NB4 (cell line): ENCODE measurements at regions not wholly inside any gene's neighbourhood (a gene's known extent, or its start where the extent isn't known, plus 50 kb on each side); places are given as distances from the start of the nearest gene placed in this dataset.

ENCODE experiments used
- DNase-seq: peaks from one replicate; pipeline ENCODE4 v3.0.0; 2010; ENCODE audit warnings: low read depth
- H3K4me3 ChIP-seq: one replicate; pipeline ENCODE4 v1.5.1; 2011; ENCODE audit warnings: mild to moderate bottlenecking, low read depth, low read length, moderate library complexity
- MYC ChIP-seq: IDR thresholded peaks from 2 replicates; pipeline ENCODE4 v1.6.1; 2011; ENCODE audit warnings: low read depth, low read length
- POLR2A ChIP-seq: IDR thresholded peaks from 2 replicates; pipeline ENCODE4 v1.6.1; 2011; ENCODE audit warnings: mild to moderate bottlenecking; ENCODE audit not compliant: insufficient read length; ENCODE audit errors: extremely low read depth
- TF ChIP-seq, protein P1 (sequence below): IDR thresholded peaks from 2 replicates; pipeline ENCODE4 v1.6.1; 2011; ENCODE audit warnings: low read depth, low read length
- TF ChIP-seq, protein P2 (sequence below): IDR thresholded peaks from one replicate; pipeline ENCODE4 v1.5.1; 2012; ENCODE audit warnings: low read depth, low read length

- DNase-seq = no peak
These were observed 1177.4 kb downstream of the KCNT2 start for GRCh38 chr1:195430826-195431225.

GRCh38 chr1:195428927-195429326 lies 1179.3 kb downstream of the KCNT2 start:
- DNase-seq = no peak
- TF ChIP-seq, protein P1, sequence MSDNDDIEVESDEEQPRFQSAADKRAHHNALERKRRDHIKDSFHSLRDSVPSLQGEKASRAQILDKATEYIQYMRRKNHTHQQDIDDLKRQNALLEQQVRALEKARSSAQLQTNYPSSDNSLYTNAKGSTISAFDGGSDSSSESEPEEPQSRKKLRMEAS = no peak
- TF ChIP-seq MYC (no peak), POLR2A (no peak)
- TF ChIP-seq, protein P2, sequence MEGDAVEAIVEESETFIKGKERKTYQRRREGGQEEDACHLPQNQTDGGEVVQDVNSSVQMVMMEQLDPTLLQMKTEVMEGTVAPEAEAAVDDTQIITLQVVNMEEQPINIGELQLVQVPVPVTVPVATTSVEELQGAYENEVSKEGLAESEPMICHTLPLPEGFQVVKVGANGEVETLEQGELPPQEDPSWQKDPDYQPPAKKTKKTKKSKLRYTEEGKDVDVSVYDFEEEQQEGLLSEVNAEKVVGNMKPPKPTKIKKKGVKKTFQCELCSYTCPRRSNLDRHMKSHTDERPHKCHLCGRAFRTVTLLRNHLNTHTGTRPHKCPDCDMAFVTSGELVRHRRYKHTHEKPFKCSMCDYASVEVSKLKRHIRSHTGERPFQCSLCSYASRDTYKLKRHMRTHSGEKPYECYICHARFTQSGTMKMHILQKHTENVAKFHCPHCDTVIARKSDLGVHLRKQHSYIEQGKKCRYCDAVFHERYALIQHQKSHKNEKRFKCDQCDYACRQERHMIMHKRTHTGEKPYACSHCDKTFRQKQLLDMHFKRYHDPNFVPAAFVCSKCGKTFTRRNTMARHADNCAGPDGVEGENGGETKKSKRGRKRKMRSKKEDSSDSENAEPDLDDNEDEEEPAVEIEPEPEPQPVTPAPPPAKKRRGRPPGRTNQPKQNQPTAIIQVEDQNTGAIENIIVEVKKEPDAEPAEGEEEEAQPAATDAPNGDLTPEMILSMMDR = no peak
- no peak overlapping the region for H3K4me3 ChIP-seq

More at GRCh38 chr1:195430826-195431225, 1177.4 kb downstream of the KCNT2 start:
- TF ChIP-seq, protein P2 = no peak
- TF ChIP-seq MYC (no peak), POLR2A (no peak)
- TF ChIP-seq, protein P1 = no peak
- no peak overlapping the region for H3K4me3 ChIP-seq

DNA sequence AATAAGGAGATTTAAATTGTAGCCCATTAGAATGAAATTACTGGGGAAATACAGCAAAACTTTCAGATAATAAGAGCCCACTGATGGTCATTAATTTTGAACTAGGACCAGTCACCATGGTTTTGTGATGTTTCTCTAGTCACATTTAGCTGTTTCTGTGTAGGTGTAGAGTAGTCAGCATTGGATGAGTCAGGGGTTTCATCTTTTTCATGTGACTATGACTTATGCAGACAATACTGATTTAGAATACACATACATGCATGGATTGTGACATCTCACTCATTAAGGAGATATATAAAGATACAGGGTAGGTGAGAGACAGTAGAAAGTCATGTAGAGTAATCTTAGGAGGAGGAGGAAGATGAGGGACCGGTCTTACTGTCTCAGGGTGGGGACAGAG lies 1192.7 kb downstream of the KCNT2 start:
- DNase-seq = no peak
- H3K4me3 ChIP-seq = no peak overlapping the region
- TF ChIP-seq POLR2A = no peak
- TF ChIP-seq, protein P2 = no peak

GRCh38 chr1:195394567-195394966 lies 1213.7 kb downstream of the KCNT2 start:
- no peak overlapping the region for H3K4me3 ChIP-seq
- DNase-seq = no peak
- TF ChIP-seq, protein P1 = no peak
- TF ChIP-seq POLR2A (no peak), MYC (no peak)
- TF ChIP-seq, protein P2 = no peak

DNA sequence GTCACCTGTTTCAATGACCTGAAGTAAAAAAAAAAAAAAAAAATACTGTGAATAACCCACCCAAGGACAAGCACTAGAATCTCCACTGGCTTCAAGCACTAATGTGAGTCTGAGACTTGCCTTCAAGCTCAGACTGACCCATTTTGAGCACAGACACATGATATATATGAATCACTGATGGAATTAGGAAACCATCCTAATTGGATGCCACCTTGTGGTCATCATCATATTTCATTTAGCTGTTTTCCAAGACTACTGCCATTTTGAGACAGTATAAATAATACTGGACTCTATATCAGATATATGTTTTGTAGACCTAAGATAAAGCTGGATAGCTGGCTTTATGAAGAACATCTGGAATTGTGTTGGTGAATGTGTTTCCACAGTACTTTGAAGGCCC lies 1232.0 kb downstream of the KCNT2 start:
- TF ChIP-seq MYC (no peak), POLR2A (no peak)
- TF ChIP-seq, protein P1 = no peak
- TF ChIP-seq, protein P2 = no peak
- peak; percentile 19 for DNase-seq
- H3K4me3 ChIP-seq = no peak overlapping the region

GRCh38 chr1:195373856-195374255 lies 1234.4 kb downstream of the KCNT2 start:
- no peak overlapping the region for H3K4me3 ChIP-seq
- DNase-seq = no peak
- TF ChIP-seq, protein P1 = no peak
- TF ChIP-seq POLR2A (no peak), MYC (no peak)
- TF ChIP-seq, protein P2 = no peak
